A673 (cell line): ENCODE measurements at regions not wholly inside any gene's neighbourhood (a gene's known extent, or its start where the extent isn't known, plus 50 kb on each side); places are given as distances from the start of the nearest gene placed in this dataset.

Experiments used
- BruUV-seq: library from RNA; stranded (reverse); fragments of 400-500 nt; replicated peaks from 2 replicates; lab custom pipeline; 2021; lab: Mats Ljungman, UMichigan
- CTCF ChIA-PET: fragments of 300-600 bp; sonication (Branson Sonifier 250); formaldehyde crosslinking; loops from one replicate; lab custom pipeline; 2022; ENCODE audit warnings: antibody characterized with exemption; lab: Charles Lee
- POLR2A ChIA-PET: fragments of 300-600 bp; sonication (Branson Sonifier 250); formaldehyde crosslinking; loops from one replicate; lab custom pipeline; 2022; ENCODE audit warnings: antibody characterized with exemption; ENCODE audit not compliant: low non-redundant PET; lab: Charles Lee
- DNase-seq: peaks from one replicate; pipeline ENCODE4 v3.0.0-alpha.2; 2015; ENCODE audit warnings: low spot score
- H3K27ac ChIP-seq: fragments of 200-600 bp; sonication (generic); 2 replicates; pipeline ENCODE4 v1.5.1; 2016; ENCODE audit warnings: mixed run types, low read depth, mild to moderate bottlenecking, mixed read lengths, antibody characterized with exemption, low read length; ENCODE audit not compliant: poor library complexity, severe bottlenecking
- H3K27me3 ChIP-seq: fragments of 200-600 bp; sonication (generic); replicated peaks from 2 replicates; pipeline ENCODE4 v1.6.1; 2017; ENCODE audit warnings: mixed run types, low read depth, mild to moderate bottlenecking, mixed read lengths, antibody characterized with exemption, low read length; ENCODE audit not compliant: insufficient read depth, poor library complexity
- H3K36me3 ChIP-seq: fragments of 200-600 bp; sonication (generic); 2 replicates; pipeline ENCODE4 v1.6.1; 2016; ENCODE audit warnings: mixed run types, mild to moderate bottlenecking, mixed read lengths, antibody characterized with exemption, low read length; ENCODE audit not compliant: insufficient read depth, poor library complexity, severe bottlenecking
- H3K4me1 ChIP-seq: fragments of 200-600 bp; sonication (generic); 2 replicates; pipeline ENCODE4 v1.6.1; 2017; ENCODE audit warnings: mixed run types, mild to moderate bottlenecking, mixed read lengths, antibody characterized with exemption, low read length; ENCODE audit not compliant: insufficient read depth, poor library complexity, severe bottlenecking
- H3K4me3 ChIP-seq: fragments of 200-600 bp; sonication (generic); 2 replicates; pipeline ENCODE4 v1.5.1; 2016; ENCODE audit warnings: low read depth, mixed run types, mild to moderate bottlenecking, mixed read lengths, low read length; ENCODE audit not compliant: poor library complexity, severe bottlenecking
- H3K9me3 ChIP-seq: fragments of 200-600 bp; sonication (generic); 2 replicates; pipeline ENCODE4 v1.6.1; 2016; ENCODE audit warnings: mixed run types, low read depth, mild to moderate bottlenecking, mixed read lengths, antibody characterized with exemption, low read length; ENCODE audit not compliant: poor library complexity, severe bottlenecking
- EZH2 ChIP-seq: fragments of 200-600 bp; sonication (generic); IDR thresholded peaks from 2 replicates; pipeline ENCODE4 v1.6.1; 2017; ENCODE audit warnings: borderline replicate concordance, low read depth, mild to moderate bottlenecking, mixed read lengths, antibody characterized with exemption, low read length; ENCODE audit not compliant: poor library complexity, severe bottlenecking
- intact Hi-C: fragments of 100-400 bp; cut with micrococcal nuclease; formaldehyde crosslinking; loops from one replicate; pipeline ENCODE4 v1.10.0; 2022; ENCODE audit not compliant: unreplicated experiment
- TF ChIP-seq, protein P1 (sequence below): fragments of 300-800, 200-600 bp; sonication (generic); conservative IDR thresholded peaks from 2 replicates; pipeline ENCODE4 v1.5.1; 2017; ENCODE audit warnings: low read depth, mild to moderate bottlenecking, antibody characterized with exemption, low read length, moderate library complexity, mixed read lengths

DNA sequence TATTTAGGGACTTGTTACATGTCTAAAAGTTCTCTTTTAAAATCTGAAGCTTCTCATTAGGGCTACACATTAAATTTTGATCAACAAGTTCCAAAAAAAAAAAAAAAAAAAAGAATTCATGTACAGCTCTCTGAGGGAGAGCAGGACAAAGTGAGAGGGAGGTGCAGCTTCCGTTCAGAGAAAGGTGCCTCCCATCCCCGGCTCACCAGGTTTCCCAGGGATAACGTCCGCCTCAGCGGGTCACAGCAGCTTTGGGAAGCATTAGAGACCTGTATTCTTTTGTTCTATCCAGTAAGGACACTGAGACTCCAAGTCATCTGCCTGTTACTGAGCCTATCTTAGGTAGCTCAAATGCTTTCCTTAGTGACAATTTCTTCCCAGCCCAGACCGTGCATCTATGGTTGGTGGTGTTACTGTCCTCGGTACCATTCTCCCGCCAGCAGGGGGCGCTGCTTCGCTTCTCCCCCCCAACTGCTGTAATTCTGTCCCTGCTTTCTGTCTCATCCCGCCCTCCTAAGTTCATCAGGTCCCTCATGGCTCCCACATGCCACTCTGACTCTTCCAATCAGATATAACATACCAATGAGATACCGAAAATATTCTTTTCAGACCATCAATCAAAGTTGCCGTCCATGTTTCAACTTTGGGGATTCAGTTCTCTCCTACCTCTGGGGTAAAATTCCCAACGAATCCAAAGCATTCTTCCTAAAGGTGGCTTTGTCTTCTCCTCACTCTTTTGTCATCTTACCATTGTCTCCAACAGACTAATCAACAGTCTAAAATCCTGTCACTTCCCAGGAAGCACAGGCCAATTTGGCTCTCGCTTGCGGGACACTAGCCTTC lies 466.5 kb downstream of the METTL4 start:
- no peak overlapping the region for H3K27ac ChIP-seq
- H3K9me3 ChIP-seq = no peaks in the 10 kb centered on the region
- no peaks in the 10 kb centered on the region for H3K4me1 ChIP-seq
- TF ChIP-seq, protein P1, sequence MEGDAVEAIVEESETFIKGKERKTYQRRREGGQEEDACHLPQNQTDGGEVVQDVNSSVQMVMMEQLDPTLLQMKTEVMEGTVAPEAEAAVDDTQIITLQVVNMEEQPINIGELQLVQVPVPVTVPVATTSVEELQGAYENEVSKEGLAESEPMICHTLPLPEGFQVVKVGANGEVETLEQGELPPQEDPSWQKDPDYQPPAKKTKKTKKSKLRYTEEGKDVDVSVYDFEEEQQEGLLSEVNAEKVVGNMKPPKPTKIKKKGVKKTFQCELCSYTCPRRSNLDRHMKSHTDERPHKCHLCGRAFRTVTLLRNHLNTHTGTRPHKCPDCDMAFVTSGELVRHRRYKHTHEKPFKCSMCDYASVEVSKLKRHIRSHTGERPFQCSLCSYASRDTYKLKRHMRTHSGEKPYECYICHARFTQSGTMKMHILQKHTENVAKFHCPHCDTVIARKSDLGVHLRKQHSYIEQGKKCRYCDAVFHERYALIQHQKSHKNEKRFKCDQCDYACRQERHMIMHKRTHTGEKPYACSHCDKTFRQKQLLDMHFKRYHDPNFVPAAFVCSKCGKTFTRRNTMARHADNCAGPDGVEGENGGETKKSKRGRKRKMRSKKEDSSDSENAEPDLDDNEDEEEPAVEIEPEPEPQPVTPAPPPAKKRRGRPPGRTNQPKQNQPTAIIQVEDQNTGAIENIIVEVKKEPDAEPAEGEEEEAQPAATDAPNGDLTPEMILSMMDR = peak; percentile 89
- no peak for TF ChIP-seq EZH2
- no peaks in the 10 kb centered on the region for H3K36me3 ChIP-seq
- no peaks in the 10 kb centered on the region for H3K27me3 ChIP-seq
- ChIA-PET CTCF (interaction anchor here (0.6 to 1.1 kb wide), 4 partner anchors 20 to 377 kb away, joined by 3 to 9 read pairs (median 4); no protein-coding TSS in a partner anchor), POLR2A (no interaction called here)
- intact Hi-C loops = loop anchor here (2.0 to 5.0 kb wide), 2 partner anchors 117 to 438 kb away; no protein-coding TSS in a partner anchor
- peak; percentile 70 for DNase-seq
- no TSS peak for BruUV-seq
- H3K4me3 ChIP-seq = no peak overlapping the region

DNA sequence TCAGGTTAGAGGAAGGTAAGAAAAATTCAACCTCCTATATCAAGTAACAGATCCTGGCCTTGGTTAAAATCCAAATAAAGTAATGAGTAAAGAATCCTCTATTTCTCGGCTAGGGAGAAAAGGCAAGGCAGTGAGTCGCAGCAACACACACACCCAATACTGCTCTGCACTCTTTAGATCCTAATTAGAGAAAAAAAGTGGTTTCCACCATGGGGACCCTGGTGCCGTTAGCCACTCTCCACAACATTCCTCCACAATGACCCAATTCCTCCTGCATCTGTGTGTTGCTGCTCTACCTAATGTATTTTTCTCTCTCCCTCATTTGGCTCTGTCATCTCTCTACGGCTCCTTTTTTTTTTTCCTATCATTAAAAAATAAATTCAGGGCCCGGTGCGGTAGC lies 462.7 kb downstream of the METTL4 start:
- BruUV-seq = no TSS peak
- POLR2A ChIA-PET = no interaction called here
- no peak overlapping the region for H3K27ac ChIP-seq
- no peak for TF ChIP-seq EZH2
- TF ChIP-seq, protein P1 = no peak
- CTCF ChIA-PET = no interaction called here
- H3K4me1 ChIP-seq = no peaks in the 10 kb centered on the region
- intact Hi-C loops = loop anchor here (5.0 kb wide), 1 partner anchor 114 kb away; no protein-coding TSS in a partner anchor
- DNase-seq = no peak
- H3K4me3 ChIP-seq = no peak overlapping the region
- no peaks in the 10 kb centered on the region for H3K9me3 ChIP-seq
- H3K27me3 ChIP-seq = peaks cover 9% of the 10 kb centered on the region
- H3K36me3 ChIP-seq = no peaks in the 10 kb centered on the region

DNA sequence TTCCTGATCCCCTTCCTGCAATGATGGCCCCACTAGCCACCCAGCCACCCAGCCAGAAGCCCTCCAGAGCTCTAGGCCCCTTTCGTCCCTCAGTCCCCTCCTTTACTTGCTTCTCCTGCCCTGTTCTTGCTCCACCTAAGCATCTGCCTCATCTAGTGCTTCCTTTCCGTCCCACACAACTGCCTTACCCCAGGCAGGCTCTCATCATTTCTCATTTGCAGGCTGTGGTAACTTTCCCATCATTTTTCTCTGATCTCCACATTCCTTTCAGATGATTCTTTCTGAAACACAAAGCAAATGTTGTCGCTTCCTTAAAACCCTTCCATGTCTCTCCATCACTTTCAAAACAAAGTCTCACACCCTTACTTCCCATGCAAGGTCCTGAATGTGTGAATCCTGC lies 459.8 kb downstream of the METTL4 start:
- intact Hi-C loops = no loop called here
- Histone ChIP-seq H3K4me1 (no peaks in the 10 kb centered on the region), H3K4me3 (no peak overlapping the region), H3K27ac (no peak overlapping the region), H3K36me3 (no peaks in the 10 kb centered on the region), H3K27me3 (peaks cover 10% of the 10 kb centered on the region), H3K9me3 (no peaks in the 10 kb centered on the region)
- no peak for DNase-seq
- TF ChIP-seq, protein P1 = no peak
- TF ChIP-seq EZH2 = no peak
- ChIA-PET CTCF (no interaction called here), POLR2A (no interaction called here)
- no TSS peak for BruUV-seq
